Endothelial cell of umbilical vein (primary cell): ENCODE measurements at regions not wholly inside any gene's neighbourhood (a gene's known extent, or its start where the extent isn't known, plus 50 kb on each side); places are given as distances from the start of the nearest gene placed in this dataset.

Experiments
- BruUV-seq: library from RNA; stranded (reverse); fragments of 400-500 nt; replicated peaks from 2 replicates; lab custom pipeline; 2021; lab: Mats Ljungman, UMichigan
- CTCF ChIA-PET: fragments of 300-600, 350-600 bp; sonication (Branson Sonifier 250); formaldehyde crosslinking; loops from one replicate; lab custom pipeline; 2021; ENCODE audit warnings: antibody characterized with exemption, inconsistent platforms; lab: Charles Lee
- POLR2A ChIA-PET: fragments of 300-600, 350-600 bp; sonication (Branson Sonifier 250); formaldehyde crosslinking; loops from one replicate; lab custom pipeline; 2021; ENCODE audit warnings: antibody characterized with exemption, inconsistent platforms; lab: Charles Lee
- DNase-seq: peaks from one replicate; pipeline ENCODE4 v3.0.0-alpha.2; 2011; ENCODE audit warnings: low read depth, low spot score
- FAIRE-seq: peaks from 2 replicates; lab custom pipeline; 2011; peaks lifted over from hg19 to GRCh38; lab: Jason Lieb, UNC
- H2AFZ ChIP-seq: 2 replicates; pipeline ENCODE4 v1.6.0; 2012; ENCODE audit warnings: low read depth, low read length, control low read depth, inconsistent platforms
- H3K27ac ChIP-seq: 2 replicates; pipeline ENCODE4 v1.5.1; 2011; ENCODE audit warnings: low read depth, mild to moderate bottlenecking, control low read depth, low read length, moderate library complexity; ENCODE audit not compliant: insufficient read depth
- H3K27me3 ChIP-seq, 2 experiments: 2 replicates each; pipeline versions ENCODE4 v1.6.0 to v1.6.1; 2011; ENCODE audit warnings: low read length in 2 of 2, mixed read lengths in 1 of 2; ENCODE audit not compliant: control insufficient read depth in 2 of 2, insufficient read depth in 2 of 2
- H3K36me3 ChIP-seq, 2 experiments: 2 replicates in 1 of 2; 3 replicates in 1 of 2; pipeline ENCODE4 v1.5.1; 2011; ENCODE audit warnings: low read length in 2 of 2, mild to moderate bottlenecking in 1 of 2, moderate library complexity in 1 of 2; ENCODE audit not compliant: control insufficient read depth in 2 of 2, insufficient read depth in 2 of 2; ENCODE audit errors: extremely low read depth in 1 of 2
- H3K4me1 ChIP-seq: 3 replicates; pipeline ENCODE4 v1.5.1; 2011; ENCODE audit warnings: mild to moderate bottlenecking, low read length; ENCODE audit not compliant: control insufficient read depth, insufficient read depth; ENCODE audit errors: extremely low read depth
- H3K4me2 ChIP-seq: 2 replicates; pipeline ENCODE4 v1.6.1; 2011; ENCODE audit warnings: low read length, control low read depth, mixed read lengths; ENCODE audit not compliant: insufficient read depth
- H3K4me3 ChIP-seq, 3 experiments: fragments of 200-600 bp in 1 of 3; sonication (generic), shearing (Covaris generic) in 1 of 3; replicated peaks in 1 of 3; 2 replicates each; pipeline ENCODE4 v1.5.1; 2011 to 2016; ENCODE audit warnings: control low read depth in 3 of 3, low read length in 3 of 3, mild to moderate bottlenecking in 2 of 3, inconsistent platforms in 1 of 3, low read depth in 1 of 3, moderate library complexity in 1 of 3; ENCODE audit not compliant: insufficient read depth in 1 of 3
- H3K79me2 ChIP-seq: 2 replicates; pipeline ENCODE4 v1.6.0; 2012; ENCODE audit warnings: low read length, inconsistent platforms; ENCODE audit not compliant: control insufficient read depth, insufficient read depth
- H3K9ac ChIP-seq: replicated peaks from 2 replicates; pipeline ENCODE3; 2011; ENCODE audit warnings: low read length, control low read depth; ENCODE audit not compliant: insufficient read depth; ENCODE audit errors: extremely low read depth
- H3K9me1 ChIP-seq: replicated peaks from 3 replicates; pipeline ENCODE4 v1.6.0; 2011; ENCODE audit warnings: mild to moderate bottlenecking, low read length; ENCODE audit not compliant: control insufficient read depth, insufficient read depth; ENCODE audit errors: extremely low read depth
- H3K9me3 ChIP-seq: replicated peaks from 2 replicates; pipeline ENCODE4 v1.5.1; 2012; ENCODE audit warnings: low read length, inconsistent platforms; ENCODE audit not compliant: control insufficient read depth, insufficient read depth
- H4K20me1 ChIP-seq: replicated peaks from 2 replicates; pipeline ENCODE3; 2011; ENCODE audit warnings: mild to moderate bottlenecking, low read length; ENCODE audit not compliant: control insufficient read depth, insufficient read depth; ENCODE audit errors: extremely low read depth
- CTCF ChIP-seq, 2 donors: IDR thresholded peaks; 1 replicate in 1 of 2; 2 replicates in 1 of 2; pipeline ENCODE4 v1.5.1; 2011; ENCODE audit warnings: low read length in 2 of 2, mild to moderate bottlenecking in 2 of 2, moderate library complexity in 2 of 2, control low read depth in 1 of 2, inconsistent platforms in 1 of 2, low read depth in 1 of 2; ENCODE audit not compliant: insufficient read depth in 1 of 2; ENCODE audit errors: extremely low read depth in 1 of 2
- EZH2 ChIP-seq: IDR thresholded peaks from 2 replicates; pipeline ENCODE4 v1.6.1; 2012; ENCODE audit warnings: borderline replicate concordance, low read depth, mild to moderate bottlenecking, moderate library complexity, low read length, inconsistent platforms; ENCODE audit not compliant: severe bottlenecking
- FOS ChIP-seq: IDR thresholded peaks from 2 replicates; pipeline ENCODE4 v1.6.1; 2011; ENCODE audit warnings: mild to moderate bottlenecking, low read length, moderate library complexity, borderline replicate concordance; ENCODE audit not compliant: insufficient read depth
- GATA2 ChIP-seq: IDR thresholded peaks from 2 replicates; pipeline ENCODE4 v1.7.0; 2011; ENCODE audit warnings: low read depth, mild to moderate bottlenecking, moderate library complexity, mixed read lengths, low read length; ENCODE audit not compliant: insufficient read length, insufficient read depth
- JUN ChIP-seq: IDR thresholded peaks from 2 replicates; pipeline ENCODE4 v1.6.1; 2011; ENCODE audit warnings: borderline replicate concordance, low read depth; ENCODE audit not compliant: insufficient read length, insufficient read depth
- MAX ChIP-seq: IDR thresholded peaks from 2 replicates; pipeline ENCODE4 v1.6.1; 2011; ENCODE audit not compliant: insufficient read depth, insufficient read length
- MYC ChIP-seq: IDR thresholded peaks from one replicate; pipeline ENCODE4 v1.6.1; 2011; ENCODE audit warnings: mild to moderate bottlenecking, low read depth, low read length
- POLR2A ChIP-seq: IDR thresholded peaks from 2 replicates; pipeline ENCODE4 v1.6.1; 2012; ENCODE audit warnings: low read depth, mild to moderate bottlenecking, control low read depth, low read length
- POLR2AphosphoS5 ChIP-seq: IDR thresholded peaks from 2 replicates; pipeline ENCODE4 v1.6.1; 2012; ENCODE audit warnings: low read depth, mild to moderate bottlenecking, control low read depth, low read length, moderate library complexity; ENCODE audit not compliant: insufficient read depth
- dilution Hi-C: fragments of 300-500 bp; cut with MboI; formaldehyde crosslinking; loops from one replicate; pipeline ENCODE4 v1.15.0; 2019; ENCODE audit warnings: low sequenced_read_pairs; ENCODE audit not compliant: extremely low pct_ligation_motif_present
- intact Hi-C: fragments of 100-400 bp; cut with micrococcal nuclease; formaldehyde crosslinking; loops from one replicate; pipeline ENCODE4 v1.10.0; 2022

GRCh38 chr4:114365591-114365990, 233.0 kb upstream of the UGT8 start:
- Histone ChIP-seq H3K9me3 (no peaks in the 10 kb centered on the region), H3K9ac (no peak overlapping the region), H3K4me3 (no peak overlapping the region), H4K20me1 (no peaks in the 10 kb centered on the region), H3K4me2 (no peak overlapping the region), H3K27me3 (no peaks in the 10 kb centered on the region), H2AFZ (no peak overlapping the region), H3K4me1 (no peaks in the 10 kb centered on the region), H3K36me3 (no peaks in the 10 kb centered on the region), H3K27ac (no peak overlapping the region), H3K79me2 (no peaks in the 10 kb centered on the region), H3K9me1 (no peaks in the 10 kb centered on the region)
- POLR2A ChIA-PET, result no interaction called here
- intact Hi-C loops (no loop called here), dilution Hi-C loops (no loop called here)
- CTCF ChIA-PET, result interaction anchor here (1.0 to 1.5 kb wide), 2 partner anchors 9 to 13 kb away, joined by 3 read pairs; no protein-coding TSS in a partner anchor
- TF ChIP-seq POLR2AphosphoS5 (no peak), MYC (no peak), FOS (no peak), MAX (no peak), JUN (no peak), EZH2 (no peak)
- no peak for FAIRE-seq
- no peak for DNase-seq
- BruUV-seq, result no TSS peak

DNA sequence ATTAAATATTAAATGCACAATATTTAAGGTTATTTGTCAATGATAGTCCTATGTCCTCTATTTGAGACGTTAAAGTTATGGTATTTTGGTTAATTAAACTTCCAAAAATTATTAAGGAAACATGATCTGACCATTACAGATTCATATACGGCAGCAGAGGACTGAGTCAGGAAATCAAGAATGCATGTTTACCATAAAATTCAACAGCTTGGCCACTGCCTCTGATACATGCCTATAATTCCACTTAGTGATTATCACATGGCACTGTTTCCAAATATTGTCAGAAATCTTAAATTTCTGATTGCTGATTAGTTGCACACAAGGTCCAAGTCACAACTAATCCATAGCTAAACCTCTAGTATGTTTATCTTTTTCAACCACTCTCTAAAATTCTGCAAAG, 232.2 kb upstream of the UGT8 start:
- CTCF ChIA-PET, result interaction anchor here (1.5 kb wide), 1 partner anchor 12 kb away, joined by 3 read pairs; no protein-coding TSS in a partner anchor
- BruUV-seq, result no TSS peak
- POLR2A ChIA-PET, result no interaction called here
- H3K4me1 ChIP-seq, result no peaks in the 10 kb centered on the region
- no peaks in the 10 kb centered on the region for H3K79me2 ChIP-seq
- H3K27me3 ChIP-seq, result no peaks in the 10 kb centered on the region
- no peak overlapping the region for H3K9ac ChIP-seq
- no peaks in the 10 kb centered on the region for H3K9me1 ChIP-seq
- no peak overlapping the region for H3K4me3 ChIP-seq
- no peaks in the 10 kb centered on the region for H4K20me1 ChIP-seq
- H3K9me3 ChIP-seq, result no peaks in the 10 kb centered on the region
- no peak for TF ChIP-seq FOS
- no peak for TF ChIP-seq MYC
- TF ChIP-seq POLR2A, result no peak
- no peak for TF ChIP-seq POLR2AphosphoS5
- no peak for TF ChIP-seq GATA2
- no peak for TF ChIP-seq CTCF (IDR thresholded peaks at IDR 0.05; ENCODE audit: extremely low read depth in 1 of 2, insufficient read depth in 1 of 2, low read depth in 1 of 2, low read length in 2 of 2)
- no peak for TF ChIP-seq JUN
- no peak for TF ChIP-seq MAX
- no peak for TF ChIP-seq EZH2
- no peak for DNase-seq
- H2AFZ ChIP-seq, result no peak overlapping the region
- intact Hi-C loops, result no loop called here
- no peak overlapping the region for H3K27ac ChIP-seq
- no peak overlapping the region for H3K4me2 ChIP-seq
- H3K36me3 ChIP-seq, result no peaks in the 10 kb centered on the region
- dilution Hi-C loops, result no loop called here
- no peak for FAIRE-seq
